ENCODE measurements at regions not wholly inside any gene's neighbourhood (a gene's known extent, or its start where the extent isn't known, plus 50 kb on each side); places are given as distances from the start of the nearest gene placed in this dataset.

DNA sequence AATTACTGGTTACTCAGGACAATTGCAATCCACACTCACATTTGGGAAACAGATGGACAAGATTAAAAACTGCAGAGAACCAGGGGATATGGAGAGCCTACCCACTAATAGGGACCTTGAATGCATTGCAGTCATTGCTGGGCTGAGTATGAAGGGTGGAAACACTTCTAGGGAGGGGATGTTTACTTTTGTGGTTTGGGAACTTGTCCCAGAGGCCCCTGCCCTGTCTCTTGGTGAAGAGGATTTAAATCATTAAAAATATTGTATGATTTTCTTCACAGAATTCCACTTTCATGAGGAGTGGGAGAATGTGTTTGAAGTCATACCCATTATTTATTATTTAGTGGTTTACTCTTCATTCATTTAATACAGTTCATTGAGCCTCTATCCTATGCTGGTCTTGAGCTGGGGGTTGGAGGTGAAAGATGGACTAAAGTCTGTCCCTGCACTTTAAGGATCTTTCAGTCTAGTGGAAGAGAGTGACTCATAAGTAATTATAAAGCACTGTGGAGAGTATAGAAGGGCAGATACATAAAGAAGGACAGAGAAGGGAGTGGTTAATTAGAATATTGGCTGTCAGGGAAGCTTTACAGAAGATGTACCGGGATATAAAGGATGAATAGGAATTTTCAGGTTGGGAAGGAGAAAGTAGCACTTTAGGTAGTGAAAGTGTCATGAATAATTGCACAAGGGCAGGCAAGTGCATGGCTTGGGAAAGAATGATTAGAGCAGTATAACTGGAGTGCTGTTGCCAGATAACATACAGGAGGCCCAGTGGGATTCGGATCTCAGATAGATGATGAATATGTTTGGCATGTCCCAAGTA, 313.4 kb downstream of the LPIN1 start:
- intact Hi-C loops (cut with micrococcal nuclease; ENCODE audit: unreplicated experiment) = no loop called here
- no TSS peak for BruUV-seq (replicated peaks)
- no peaks in the 10 kb centered on the region for H3K36me3 ChIP-seq (ENCODE audit: control insufficient read depth, insufficient read depth, low read length)
- no peaks in the 10 kb centered on the region for H3K4me1 ChIP-seq (ENCODE audit: control insufficient read depth, insufficient read depth, low read length)
- ATAC-seq (no peak), DNase-seq (ENCODE audit: low read depth, low spot score) (no peak)
- TF ChIP-seq, protein P1, sequence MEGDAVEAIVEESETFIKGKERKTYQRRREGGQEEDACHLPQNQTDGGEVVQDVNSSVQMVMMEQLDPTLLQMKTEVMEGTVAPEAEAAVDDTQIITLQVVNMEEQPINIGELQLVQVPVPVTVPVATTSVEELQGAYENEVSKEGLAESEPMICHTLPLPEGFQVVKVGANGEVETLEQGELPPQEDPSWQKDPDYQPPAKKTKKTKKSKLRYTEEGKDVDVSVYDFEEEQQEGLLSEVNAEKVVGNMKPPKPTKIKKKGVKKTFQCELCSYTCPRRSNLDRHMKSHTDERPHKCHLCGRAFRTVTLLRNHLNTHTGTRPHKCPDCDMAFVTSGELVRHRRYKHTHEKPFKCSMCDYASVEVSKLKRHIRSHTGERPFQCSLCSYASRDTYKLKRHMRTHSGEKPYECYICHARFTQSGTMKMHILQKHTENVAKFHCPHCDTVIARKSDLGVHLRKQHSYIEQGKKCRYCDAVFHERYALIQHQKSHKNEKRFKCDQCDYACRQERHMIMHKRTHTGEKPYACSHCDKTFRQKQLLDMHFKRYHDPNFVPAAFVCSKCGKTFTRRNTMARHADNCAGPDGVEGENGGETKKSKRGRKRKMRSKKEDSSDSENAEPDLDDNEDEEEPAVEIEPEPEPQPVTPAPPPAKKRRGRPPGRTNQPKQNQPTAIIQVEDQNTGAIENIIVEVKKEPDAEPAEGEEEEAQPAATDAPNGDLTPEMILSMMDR (IDR thresholded peaks at IDR 0.05) = no peak
- TF ChIP-seq POLR2AphosphoS5 (IDR thresholded peaks at IDR 0.05; ENCODE audit: low read depth, low read length) (no peak), SIN3A (IDR thresholded peaks at IDR 0.05; ENCODE audit: borderline replicate concordance, insufficient read depth, low read depth, low read length) (no peak), TCF7L2 (IDR thresholded peaks at IDR 0.05; ENCODE audit: low read depth, low read length) (no peak)
- TF ChIP-seq, protein P2, sequence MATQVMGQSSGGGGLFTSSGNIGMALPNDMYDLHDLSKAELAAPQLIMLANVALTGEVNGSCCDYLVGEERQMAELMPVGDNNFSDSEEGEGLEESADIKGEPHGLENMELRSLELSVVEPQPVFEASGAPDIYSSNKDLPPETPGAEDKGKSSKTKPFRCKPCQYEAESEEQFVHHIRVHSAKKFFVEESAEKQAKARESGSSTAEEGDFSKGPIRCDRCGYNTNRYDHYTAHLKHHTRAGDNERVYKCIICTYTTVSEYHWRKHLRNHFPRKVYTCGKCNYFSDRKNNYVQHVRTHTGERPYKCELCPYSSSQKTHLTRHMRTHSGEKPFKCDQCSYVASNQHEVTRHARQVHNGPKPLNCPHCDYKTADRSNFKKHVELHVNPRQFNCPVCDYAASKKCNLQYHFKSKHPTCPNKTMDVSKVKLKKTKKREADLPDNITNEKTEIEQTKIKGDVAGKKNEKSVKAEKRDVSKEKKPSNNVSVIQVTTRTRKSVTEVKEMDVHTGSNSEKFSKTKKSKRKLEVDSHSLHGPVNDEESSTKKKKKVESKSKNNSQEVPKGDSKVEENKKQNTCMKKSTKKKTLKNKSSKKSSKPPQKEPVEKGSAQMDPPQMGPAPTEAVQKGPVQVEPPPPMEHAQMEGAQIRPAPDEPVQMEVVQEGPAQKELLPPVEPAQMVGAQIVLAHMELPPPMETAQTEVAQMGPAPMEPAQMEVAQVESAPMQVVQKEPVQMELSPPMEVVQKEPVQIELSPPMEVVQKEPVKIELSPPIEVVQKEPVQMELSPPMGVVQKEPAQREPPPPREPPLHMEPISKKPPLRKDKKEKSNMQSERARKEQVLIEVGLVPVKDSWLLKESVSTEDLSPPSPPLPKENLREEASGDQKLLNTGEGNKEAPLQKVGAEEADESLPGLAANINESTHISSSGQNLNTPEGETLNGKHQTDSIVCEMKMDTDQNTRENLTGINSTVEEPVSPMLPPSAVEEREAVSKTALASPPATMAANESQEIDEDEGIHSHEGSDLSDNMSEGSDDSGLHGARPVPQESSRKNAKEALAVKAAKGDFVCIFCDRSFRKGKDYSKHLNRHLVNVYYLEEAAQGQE (IDR thresholded peaks at IDR 0.05; ENCODE audit: insufficient read depth in 1 of 2, low read depth in 2 of 2, low read length in 1 of 2) = no peak
- ChIA-PET CTCF (no interaction called here), POLR2A (interaction anchor here (0.5 kb wide), 1 partner anchor 18 kb away, joined by 5 read pairs; no protein-coding TSS in a partner anchor)
- no peaks in the 10 kb centered on the region for H3K27me3 ChIP-seq (ENCODE audit: control insufficient read depth, insufficient read depth, low read length)
- H3K9me3 ChIP-seq (ENCODE audit: control insufficient read depth, insufficient read depth, low read depth, low read length) = no peaks in the 10 kb centered on the region
- in situ Hi-C loops (cut with HindIII; ENCODE audit: low pct_unique_long_range_greater_than_20kb, low sequenced_read_pairs) = no loop called here
- H3K4me3 ChIP-seq (ENCODE audit: low read depth in 2 of 2, low read length in 2 of 2) = no peak overlapping the region
- no peak overlapping the region for H3K27ac ChIP-seq (ENCODE audit: low read length)

DNA sequence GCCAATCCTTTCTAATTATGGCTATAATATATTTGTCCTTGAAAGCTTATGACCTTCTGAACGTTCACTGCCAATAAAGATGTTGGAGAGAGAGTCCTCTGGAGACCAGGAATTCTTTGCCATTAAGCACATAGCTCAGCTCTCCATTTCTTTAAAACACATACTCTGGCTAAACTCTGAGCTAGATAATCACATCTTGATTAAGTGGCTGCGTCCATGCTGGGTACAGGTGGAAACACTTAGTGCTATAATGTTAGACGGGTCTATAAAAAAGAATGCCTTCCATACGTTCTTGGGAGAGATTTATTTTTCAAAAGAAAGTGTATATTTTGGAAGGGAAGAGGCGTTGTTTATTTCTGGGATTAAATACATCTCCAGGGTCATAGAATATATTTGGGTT, 314.5 kb downstream of the LPIN1 start:
- Histone ChIP-seq H3K27ac (ENCODE audit: low read length) (no peak overlapping the region), H3K9me3 (ENCODE audit: control insufficient read depth, insufficient read depth, low read depth, low read length) (no peaks in the 10 kb centered on the region), H3K36me3 (ENCODE audit: control insufficient read depth, insufficient read depth, low read length) (no peaks in the 10 kb centered on the region), H3K27me3 (ENCODE audit: control insufficient read depth, insufficient read depth, low read length) (no peaks in the 10 kb centered on the region), H3K4me1 (ENCODE audit: control insufficient read depth, insufficient read depth, low read length) (no peaks in the 10 kb centered on the region), H3K4me3 (ENCODE audit: low read depth in 2 of 2, low read length in 2 of 2) (no peak overlapping the region)
- DNase-seq (ENCODE audit: low read depth, low spot score) (no peak), ATAC-seq (no peak)
- no TSS peak for BruUV-seq (replicated peaks)
- TF ChIP-seq, protein P1 (IDR thresholded peaks at IDR 0.05) = no peak
- TF ChIP-seq POLR2AphosphoS5 (IDR thresholded peaks at IDR 0.05; ENCODE audit: low read depth, low read length) (no peak), TCF7L2 (IDR thresholded peaks at IDR 0.05; ENCODE audit: low read depth, low read length) (no peak), SIN3A (IDR thresholded peaks at IDR 0.05; ENCODE audit: borderline replicate concordance, insufficient read depth, low read depth, low read length) (no peak)
- TF ChIP-seq, protein P2 (IDR thresholded peaks at IDR 0.05; ENCODE audit: insufficient read depth in 1 of 2, low read depth in 2 of 2, low read length in 1 of 2) = no peak
- in situ Hi-C loops (cut with HindIII; ENCODE audit: low pct_unique_long_range_greater_than_20kb, low sequenced_read_pairs) = no loop called here
- POLR2A ChIA-PET = no interaction called here
- CTCF ChIA-PET = no interaction called here
- intact Hi-C loops (cut with micrococcal nuclease; ENCODE audit: unreplicated experiment) = no loop called here

Data from Panc1 (cell line).